T-helper 2 cell (primary cell): ENCODE measurements at regions not wholly inside any gene's neighbourhood (a gene's known extent, or its start where the extent isn't known, plus 50 kb on each side); places are given as distances from the start of the nearest gene placed in this dataset.

Source experiments
- DNase-seq, 5 experiments: peaks; one replicate each; pipeline versions ENCODE4 v3.0.0 to v3.0.0-alpha.2; 2012 to 2022

GRCh38 chr4:3715855-3716630 is 50.1 kb upstream of the ADRA2C start:
- no peak for DNase-seq

- no peak for DNase-seq
These were observed 50.9 kb upstream of the ADRA2C start for GRCh38 chr4:3715061-3715854.

- no peak for DNase-seq
These were observed 51.6 kb upstream of the ADRA2C start for GRCh38 chr4:3714642-3715001.

- DNase-seq, result no peak
These were observed 52.2 kb upstream of the ADRA2C start for GRCh38 chr4:3713817-3714641.

DNA sequence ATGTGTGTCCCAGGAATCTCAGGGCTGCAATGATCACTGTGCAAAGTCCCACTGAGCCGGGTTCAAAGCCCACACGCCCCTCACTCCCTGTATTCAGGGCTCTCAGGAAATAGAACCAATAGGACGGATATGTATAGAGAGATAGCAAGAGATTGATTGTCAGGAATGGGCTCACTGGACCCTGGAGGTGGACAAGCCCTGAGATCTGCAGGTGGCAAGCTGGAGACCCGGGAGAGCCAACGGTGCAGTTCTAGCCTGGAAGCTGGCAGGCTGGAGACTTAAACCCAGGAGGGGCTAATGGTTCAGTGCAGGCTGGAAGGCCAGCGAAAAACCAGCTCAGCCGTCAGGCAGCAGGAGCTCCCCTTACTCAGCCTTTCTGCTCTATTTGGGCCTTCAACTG is 52.8 kb upstream of the ADRA2C start:
- DNase-seq, result no peak

- no peak for DNase-seq
These were observed 53.2 kb upstream of the ADRA2C start for GRCh38 chr4:3712936-3713335.

- DNase-seq, result no peak
These were observed 53.9 kb upstream of the ADRA2C start for GRCh38 chr4:3712112-3712805.

DNA sequence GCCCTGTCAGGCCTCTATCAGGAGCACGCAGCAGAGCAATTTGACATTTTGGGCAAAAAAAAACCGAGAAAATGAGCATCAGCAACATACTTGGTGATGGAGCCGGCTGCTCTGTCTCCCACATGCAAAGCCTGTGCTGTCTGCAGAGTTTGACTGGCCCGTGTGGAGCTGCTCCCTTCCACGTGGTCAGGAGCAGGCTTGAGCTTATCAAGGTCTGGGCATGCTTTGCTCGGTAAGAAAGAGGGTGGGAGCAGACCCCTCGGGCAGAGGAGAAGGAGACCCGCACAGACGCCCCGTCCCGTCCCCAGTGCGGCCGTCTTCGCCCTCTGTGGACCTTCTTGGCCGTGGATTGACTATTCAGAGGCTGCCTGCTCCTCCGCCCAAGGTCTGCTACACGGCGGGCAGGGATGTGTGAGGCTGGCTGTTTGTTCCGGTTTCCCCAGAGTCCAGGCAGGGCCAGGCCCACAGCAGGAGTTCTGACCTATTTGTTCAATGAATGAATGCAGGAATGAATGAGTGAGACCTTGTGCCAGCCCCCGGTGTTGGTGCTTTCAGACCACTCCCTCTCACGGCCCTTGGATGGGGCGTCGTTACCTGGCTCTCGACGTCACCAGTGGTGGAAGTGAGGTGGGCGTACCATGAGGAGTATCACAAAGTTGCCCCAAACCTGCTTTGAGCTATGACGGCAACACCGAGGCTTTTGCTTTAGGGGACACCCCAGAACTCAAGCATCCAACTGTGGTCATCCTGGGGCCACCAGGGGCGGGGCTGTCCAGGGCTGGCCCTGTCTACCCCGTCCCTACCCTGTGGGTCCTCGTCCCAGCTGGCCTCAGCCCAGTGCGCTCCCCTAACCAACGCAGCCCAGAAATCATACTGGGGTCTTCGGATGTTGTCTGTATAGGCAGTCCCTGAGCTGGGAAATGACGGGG is 54.7 kb upstream of the ADRA2C start:
- DNase-seq, result no peak

DNA sequence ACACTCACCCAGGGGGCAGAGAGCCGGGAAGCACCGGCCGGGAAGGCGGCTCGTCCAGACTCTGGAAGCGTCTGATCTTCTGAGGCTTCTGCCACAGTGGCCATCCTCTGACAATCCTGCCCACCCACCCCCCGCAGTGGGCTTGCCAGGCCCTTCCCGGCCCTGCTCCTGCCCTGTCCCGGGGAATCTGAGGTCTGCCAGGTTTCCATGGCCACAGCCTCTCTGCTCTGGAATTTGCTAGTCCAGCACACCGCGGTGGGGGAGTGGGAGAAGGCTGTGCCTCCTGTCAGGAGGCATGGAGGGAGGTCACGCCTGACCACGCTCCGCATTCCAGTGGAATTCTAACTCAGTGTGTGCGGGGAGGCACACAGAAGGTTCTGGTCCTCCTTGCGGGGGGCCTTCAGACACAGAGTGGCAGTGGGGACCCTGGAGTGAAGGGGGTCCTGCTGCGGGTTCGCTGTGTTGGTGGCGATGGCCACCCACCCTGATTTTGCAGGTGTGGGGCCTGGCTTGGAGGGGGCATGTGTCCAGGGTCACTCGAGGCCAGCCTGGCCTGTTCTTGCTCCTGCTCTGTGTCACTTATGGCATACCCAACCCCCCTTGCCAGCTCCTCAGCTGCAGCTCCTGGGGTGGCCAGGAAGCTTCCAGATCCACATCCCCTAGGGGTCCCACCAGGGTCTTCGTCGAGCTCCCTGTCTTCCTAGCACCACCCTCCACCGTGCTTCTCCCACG is 55.6 kb upstream of the ADRA2C start:
- DNase-seq, result peak in 1 of 5 experiments; percentile 2

- DNase-seq, result peak in 1 of 5 experiments; percentile 0
These were observed 56.2 kb upstream of the ADRA2C start for GRCh38 chr4:3709846-3710441.

GRCh38 chr4:3709061-3709845 is 56.9 kb upstream of the ADRA2C start:
- DNase-seq, result no peak

DNA sequence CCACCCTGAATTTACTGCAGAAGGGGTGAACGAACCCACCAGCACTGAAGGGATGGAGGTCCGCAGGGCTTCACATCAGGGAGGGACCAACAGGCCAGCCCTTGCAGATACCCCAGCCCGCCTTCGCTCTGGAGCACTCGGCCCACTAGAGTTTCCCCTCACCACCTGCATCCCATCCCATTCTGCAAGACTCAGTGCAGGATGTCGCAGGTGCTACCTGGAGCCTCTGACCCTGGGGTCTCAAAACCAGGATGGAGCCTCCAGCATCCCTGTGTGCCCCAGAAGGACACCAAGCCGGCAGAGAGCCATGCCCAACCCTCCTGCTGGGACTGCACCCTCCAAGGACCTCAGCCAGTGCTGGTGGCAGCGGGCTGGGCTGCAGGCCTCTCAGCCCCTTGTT is 57.6 kb upstream of the ADRA2C start:
- no peak for DNase-seq

DNA sequence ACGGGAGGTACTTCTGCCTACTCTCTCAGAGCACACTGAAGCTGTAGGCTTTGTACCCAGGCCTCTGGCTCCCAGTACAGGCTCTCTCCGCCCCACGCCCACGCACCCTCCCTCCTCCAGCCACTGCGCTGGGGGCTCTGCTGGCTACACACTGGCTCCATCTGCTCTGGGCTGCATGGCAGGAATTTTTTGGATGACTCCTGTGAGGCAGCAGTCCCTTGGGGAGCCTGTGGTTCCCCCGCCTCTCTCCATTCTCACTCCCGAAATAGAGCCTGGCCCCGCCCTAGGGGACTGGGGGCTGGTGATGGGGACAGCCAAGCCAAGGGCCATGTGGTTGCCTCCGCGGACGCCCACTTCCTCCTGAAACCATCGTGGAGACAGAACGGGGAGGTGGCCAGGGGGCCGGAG is 58.1 kb upstream of the ADRA2C start:
- DNase-seq, result no peak

DNA sequence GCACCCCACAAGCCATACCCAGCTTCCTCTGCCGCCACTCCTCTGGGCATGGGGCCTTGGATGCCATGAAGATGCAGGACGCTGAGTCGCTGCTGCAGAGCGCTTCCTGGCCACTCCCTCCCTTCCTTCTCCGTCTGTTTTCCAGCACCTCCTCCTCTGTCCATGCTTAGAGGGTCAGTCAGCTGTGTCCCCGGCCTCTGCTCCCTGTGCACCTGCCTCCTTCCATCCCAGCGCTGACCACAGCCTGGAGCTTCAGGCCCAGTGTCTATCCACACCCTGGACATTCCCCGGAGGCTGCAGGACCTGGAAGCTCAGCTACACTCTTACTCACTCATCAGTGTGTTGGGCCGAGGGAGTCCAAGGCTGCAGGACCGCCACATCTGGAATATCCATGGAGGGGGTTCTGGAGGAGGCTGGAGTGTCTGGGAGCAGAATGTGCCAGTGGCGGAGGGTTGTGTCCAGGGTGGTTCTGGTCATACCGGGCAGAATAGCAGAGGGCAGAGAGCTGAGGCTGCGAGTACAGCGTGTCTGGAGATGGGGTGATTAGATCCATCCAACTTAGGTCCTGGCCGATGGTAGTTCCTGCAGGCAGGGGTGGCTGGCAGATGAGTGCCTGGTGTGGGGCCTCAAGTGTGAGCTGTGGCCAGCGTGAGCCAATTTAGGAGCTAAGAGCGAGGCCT is 58.6 kb upstream of the ADRA2C start:
- DNase-seq, result peak in 1 of 5 experiments; percentile 3

GRCh38 chr4:3706565-3707422 is 59.4 kb upstream of the ADRA2C start:
- peak in 1 of 5 experiments; percentile 1 for DNase-seq

DNA sequence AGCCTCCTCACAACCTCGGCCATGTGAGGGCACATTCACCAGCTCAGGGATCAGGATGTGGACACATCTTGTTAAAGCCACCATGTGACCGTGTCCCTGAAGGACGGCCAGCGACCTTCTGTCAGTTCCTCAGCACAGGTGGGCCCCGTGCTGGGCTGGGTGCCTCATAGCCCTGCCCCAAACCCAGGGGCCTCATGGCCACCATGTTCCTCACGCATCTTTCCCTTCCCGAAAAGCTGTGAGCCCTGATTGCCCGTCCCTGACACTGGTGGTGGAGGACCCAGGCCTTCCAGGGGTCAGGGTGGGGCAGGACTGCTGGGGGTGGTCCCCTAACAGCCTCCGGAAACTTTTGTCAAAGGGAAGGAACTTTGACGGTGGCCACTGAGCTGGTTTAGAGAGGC is 60.1 kb upstream of the ADRA2C start:
- peak in 1 of 5 experiments; percentile 1 for DNase-seq

- DNase-seq, result no peak
These were observed 60.8 kb upstream of the ADRA2C start for GRCh38 chr4:3705236-3705987.
